ENCODE measurements at regions not wholly inside any gene's neighbourhood (a gene's known extent, or its start where the extent isn't known, plus 50 kb on each side); places are given as distances from the start of the nearest gene placed in this dataset.
"Not testable (repeated sequence)": the region's sequence is repeated elsewhere in the genome, so short reads cannot be mapped to it uniquely, and the experiment has no call there.

- not testable (repeated sequence) for DNase-seq (ENCODE audit: low spot score); FAIRE-seq
Observed at GRCh38 chr13:18675268-18675667, 506.4 kb downstream of the TUBA3C start.

GRCh38 chr13:18673794-18674193 lies 507.8 kb downstream of the TUBA3C start:
- not testable (repeated sequence) for FAIRE-seq; DNase-seq (ENCODE audit: low spot score)

- FAIRE-seq; DNase-seq (ENCODE audit: low spot score): not testable (repeated sequence)
Observed at GRCh38 chr13:18666585-18666984, 515.0 kb downstream of the TUBA3C start.

- DNase-seq (ENCODE audit: low spot score); FAIRE-seq: not testable (repeated sequence)
Observed at GRCh38 chr13:18665716-18666115, 515.9 kb downstream of the TUBA3C start.

GRCh38 chr13:18665124-18665523 lies 516.5 kb downstream of the TUBA3C start:
- not testable (repeated sequence) for FAIRE-seq; DNase-seq (ENCODE audit: low spot score)

GRCh38 chr13:18663222-18663621 lies 518.4 kb downstream of the TUBA3C start:
- not testable (repeated sequence) for FAIRE-seq; DNase-seq (ENCODE audit: low spot score)

- FAIRE-seq; DNase-seq (ENCODE audit: low spot score): not testable (repeated sequence)
Observed at GRCh38 chr13:18643644-18644172, 537.9 kb downstream of the TUBA3C start.

- FAIRE-seq; DNase-seq (ENCODE audit: low spot score): not testable (repeated sequence)
Observed at GRCh38 chr13:18628928-18629327, 552.7 kb downstream of the TUBA3C start.

- FAIRE-seq = no peak
- DNase-seq (ENCODE audit: low spot score) = peak; percentile 51
Observed at GRCh38 chr13:18628428-18628827, 553.2 kb downstream of the TUBA3C start.

- not testable (repeated sequence) for FAIRE-seq; DNase-seq (ENCODE audit: low spot score)
Observed at GRCh38 chr13:18624061-18624460, 557.6 kb downstream of the TUBA3C start.

GRCh38 chr13:18618442-18618841 lies 563.2 kb downstream of the TUBA3C start:
- not testable (repeated sequence) for DNase-seq (ENCODE audit: low spot score); FAIRE-seq

GRCh38 chr13:18610476-18610875 lies 571.1 kb downstream of the TUBA3C start:
- FAIRE-seq; DNase-seq (ENCODE audit: low spot score): not testable (repeated sequence)

GRCh38 chr13:18609371-18609770 lies 572.3 kb downstream of the TUBA3C start:
- peak; percentile 73 for FAIRE-seq
- not testable (repeated sequence) for DNase-seq (ENCODE audit: low spot score)

- peak; percentile 79 for FAIRE-seq
- DNase-seq (ENCODE audit: low spot score) = not testable (repeated sequence)
Observed at GRCh38 chr13:18608851-18609250, 572.8 kb downstream of the TUBA3C start.

GRCh38 chr13:18600366-18600765 lies 581.3 kb downstream of the TUBA3C start:
- DNase-seq (ENCODE audit: low spot score); FAIRE-seq: not testable (repeated sequence)

- DNase-seq (ENCODE audit: low spot score) = peak; percentile 11
- FAIRE-seq = not testable (repeated sequence)
Observed at GRCh38 chr13:18599791-18600211, 581.8 kb downstream of the TUBA3C start.

- FAIRE-seq = not testable (repeated sequence)
- peak; percentile 4 for DNase-seq (ENCODE audit: low spot score)
Observed at GRCh38 chr13:18598543-18598942, 583.1 kb downstream of the TUBA3C start.

- not testable (repeated sequence) for FAIRE-seq; DNase-seq (ENCODE audit: low spot score)
Observed at GRCh38 chr13:18597940-18598339, 583.7 kb downstream of the TUBA3C start.

GRCh38 chr13:18577103-18577502 lies 604.5 kb downstream of the TUBA3C start:
- DNase-seq (ENCODE audit: low spot score); FAIRE-seq: not testable (repeated sequence)

- FAIRE-seq; DNase-seq (ENCODE audit: low spot score): not testable (repeated sequence)
Observed at GRCh38 chr13:18567890-18568289, 613.7 kb downstream of the TUBA3C start.

Data from urothelium cell line (cell line).